AG20443 (cell line): ENCODE measurements at regions not wholly inside any gene's neighbourhood (a gene's known extent, or its start where the extent isn't known, plus 50 kb on each side); places are given as distances from the start of the nearest gene placed in this dataset.

Experiments
- DNase-seq: peaks from one replicate; pipeline ENCODE4 v3.0.0; 2012; ENCODE audit warnings: low spot score, mixed read lengths

DNA sequence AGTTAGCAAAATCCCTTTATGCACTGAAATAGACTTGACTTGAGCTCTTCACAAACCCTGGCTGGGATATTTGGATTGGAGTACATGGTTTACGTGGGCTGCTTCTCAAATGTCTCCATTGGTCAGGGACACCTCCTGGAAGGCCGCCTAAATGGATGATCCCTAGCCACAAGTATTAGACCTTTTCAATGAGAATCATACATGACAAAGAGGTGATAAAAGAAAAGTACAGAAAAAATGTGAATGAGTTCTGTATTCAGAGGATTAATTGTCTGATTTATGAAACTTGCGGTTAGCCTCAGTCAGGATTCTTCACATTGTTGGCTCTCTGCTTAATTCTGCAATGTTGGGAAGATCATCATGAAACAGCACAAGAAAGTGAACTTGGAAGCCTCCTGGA, 752.8 kb upstream of the ADAMTS16 start:
- DNase-seq, result no peak

DNA sequence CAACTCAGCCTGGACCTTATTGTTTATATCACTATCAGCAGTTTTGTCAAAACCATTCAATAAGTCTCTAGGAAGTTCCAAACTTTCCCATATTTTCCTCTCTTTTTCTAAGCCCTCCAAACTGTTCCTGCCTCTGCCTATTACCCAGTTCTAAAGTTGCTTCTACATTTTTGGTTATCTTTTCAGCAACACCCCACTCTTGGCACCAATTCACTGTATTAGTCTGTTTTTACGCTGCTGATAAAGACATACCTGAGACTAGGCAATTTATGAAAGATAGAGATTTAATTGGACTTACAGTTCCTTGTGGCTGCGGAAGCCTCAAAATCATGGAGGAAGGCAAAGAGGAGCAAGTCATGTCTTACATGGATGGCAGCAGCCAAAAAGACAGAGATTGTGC, 744.4 kb upstream of the ADAMTS16 start:
- DNase-seq, result no peak

DNA sequence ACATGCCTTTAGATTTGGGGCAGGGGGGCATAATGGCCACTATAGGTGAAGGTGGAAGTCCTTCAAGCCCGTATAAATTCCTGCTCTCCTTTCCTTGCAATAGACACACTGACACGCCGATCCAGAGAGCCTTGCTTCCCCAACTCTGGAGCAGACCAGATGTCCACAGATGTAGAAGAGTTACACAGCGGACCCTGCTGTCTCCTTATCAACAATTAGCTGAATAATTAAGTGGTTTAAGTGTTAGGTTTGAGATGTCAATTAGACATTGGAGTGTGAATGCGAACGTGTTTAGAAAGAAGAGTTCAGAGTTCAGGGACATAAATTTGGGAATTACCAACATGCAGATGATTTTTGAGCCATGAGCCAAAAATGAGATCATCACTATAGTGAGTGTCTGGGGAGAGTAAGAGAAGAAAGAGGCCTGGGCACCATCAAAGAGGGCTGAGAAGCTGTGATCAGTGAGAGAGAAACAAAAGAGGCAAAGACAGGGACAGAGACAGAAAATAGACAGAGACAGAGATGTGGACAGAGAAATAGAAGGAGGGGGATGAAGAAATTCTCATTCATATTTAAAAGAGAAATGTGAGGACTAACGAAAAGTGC, 734.4 kb upstream of the ADAMTS16 start:
- no peak for DNase-seq

DNA sequence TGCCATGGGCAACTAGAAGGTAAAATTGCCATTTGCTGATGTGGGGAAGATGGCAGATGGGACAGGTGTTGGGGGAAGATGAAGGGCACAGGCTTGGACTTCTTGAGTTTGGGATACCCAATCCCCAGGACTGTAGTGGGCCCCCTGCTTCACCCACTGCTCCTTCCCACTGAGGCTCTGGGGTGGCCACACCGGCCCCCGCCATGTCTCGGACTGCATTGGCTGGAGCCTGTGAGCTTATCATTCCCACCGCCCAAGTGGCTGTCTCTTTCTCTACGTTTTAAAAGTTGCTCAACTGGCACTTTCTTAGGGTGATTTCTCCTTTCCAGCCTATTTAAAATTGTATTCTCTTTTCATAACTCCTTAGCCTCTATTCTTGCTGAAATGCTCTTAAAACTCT, 730.0 kb upstream of the ADAMTS16 start:
- no peak for DNase-seq

DNA sequence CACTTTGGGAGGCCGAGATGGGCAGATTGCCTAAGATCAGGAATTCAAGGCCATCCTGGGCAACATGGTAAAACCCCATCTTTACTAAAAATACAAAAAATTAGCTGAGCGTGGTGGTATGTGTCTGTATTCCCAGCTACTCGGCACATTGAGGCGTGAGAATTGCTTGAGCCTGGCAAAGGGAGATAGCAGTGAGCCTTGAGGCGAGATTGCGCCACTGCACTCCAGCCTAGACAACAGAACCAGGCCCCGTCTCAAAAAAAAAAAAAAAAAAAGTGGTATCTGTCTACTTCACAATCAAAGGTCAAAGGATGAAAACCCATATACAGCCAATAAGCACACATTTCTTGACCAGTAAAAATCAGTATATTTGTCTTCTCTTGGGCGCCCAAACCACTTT, 728.5 kb upstream of the ADAMTS16 start:
- no peak for DNase-seq

DNA sequence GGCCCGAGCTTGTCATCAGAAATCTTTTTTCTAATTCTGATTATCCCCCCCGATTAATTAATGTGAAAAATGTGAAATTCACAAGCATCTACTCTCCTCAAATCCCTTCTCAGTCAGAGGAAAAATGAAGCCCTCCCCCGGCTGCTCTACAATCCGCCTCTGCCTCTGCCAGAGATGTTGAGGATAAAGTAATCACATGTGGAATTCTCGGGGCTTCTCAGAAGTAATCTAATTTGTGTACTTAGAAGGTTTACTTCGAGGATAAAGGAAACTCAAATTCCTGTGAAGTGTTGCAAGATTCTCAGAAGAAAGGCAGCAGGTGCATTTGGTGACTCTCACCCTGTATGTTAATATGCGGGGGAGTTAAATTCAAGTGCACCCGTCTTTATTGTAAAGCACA, 726.1 kb upstream of the ADAMTS16 start:
- DNase-seq, result no peak

DNA sequence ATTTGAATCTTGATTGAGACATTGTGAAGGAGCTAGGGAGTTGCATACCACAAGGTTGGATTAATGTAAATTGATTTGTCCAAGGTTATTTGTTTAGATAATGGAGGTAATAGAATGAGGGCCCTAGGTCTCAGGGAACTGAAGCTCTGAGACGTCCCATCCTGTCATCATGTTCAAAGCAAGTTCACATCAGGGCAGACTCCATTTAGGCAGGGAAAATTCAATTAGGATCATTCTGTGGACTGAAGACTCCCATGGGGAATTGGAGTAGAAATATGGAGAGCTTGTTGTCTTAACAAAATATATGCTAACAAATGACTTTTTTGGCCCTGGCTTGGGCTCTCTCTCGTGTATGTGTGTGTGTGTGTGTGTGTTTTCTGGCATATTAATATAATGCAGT, 722.0 kb upstream of the ADAMTS16 start:
- no peak for DNase-seq

DNA sequence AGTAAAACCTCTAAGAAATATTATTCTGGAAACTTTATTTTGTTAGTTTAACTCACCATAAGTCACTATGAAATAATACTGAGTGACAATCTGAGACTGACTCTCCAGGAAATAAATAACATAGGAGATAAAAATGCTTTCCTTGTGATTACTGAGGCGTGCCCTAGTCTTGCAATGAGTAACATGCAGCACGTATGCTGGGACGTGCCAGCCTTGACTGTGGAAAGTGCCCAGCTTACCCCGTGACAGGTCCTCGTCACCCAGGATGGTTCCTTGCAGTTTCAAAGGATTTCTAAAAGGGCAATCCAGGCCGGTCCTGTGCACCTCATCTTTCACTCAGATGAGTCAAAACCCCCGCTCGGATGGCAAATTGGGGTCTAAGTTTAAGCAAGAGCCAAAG, 720.8 kb upstream of the ADAMTS16 start:
- no peak for DNase-seq

DNA sequence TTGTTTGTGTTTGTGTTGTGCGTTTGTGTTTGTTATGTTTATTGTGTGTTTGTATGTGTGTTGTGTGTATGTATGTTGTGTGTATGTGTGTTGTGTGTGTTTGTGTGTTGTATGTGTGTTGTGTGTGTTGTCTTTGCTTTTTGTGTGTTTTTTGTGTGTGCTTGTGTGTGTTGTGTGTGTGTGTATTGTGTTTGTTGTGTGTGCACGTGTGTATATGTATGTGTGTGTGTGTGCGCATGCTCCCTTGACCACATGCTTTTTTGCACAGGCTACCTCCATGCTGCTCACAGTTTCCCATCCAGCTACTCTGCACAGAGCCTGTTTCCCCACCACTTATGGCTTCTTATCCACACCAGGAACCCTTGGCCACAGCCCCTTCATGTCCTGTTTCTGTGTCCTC, 720.0 kb upstream of the ADAMTS16 start:
- DNase-seq, result no peak

DNA sequence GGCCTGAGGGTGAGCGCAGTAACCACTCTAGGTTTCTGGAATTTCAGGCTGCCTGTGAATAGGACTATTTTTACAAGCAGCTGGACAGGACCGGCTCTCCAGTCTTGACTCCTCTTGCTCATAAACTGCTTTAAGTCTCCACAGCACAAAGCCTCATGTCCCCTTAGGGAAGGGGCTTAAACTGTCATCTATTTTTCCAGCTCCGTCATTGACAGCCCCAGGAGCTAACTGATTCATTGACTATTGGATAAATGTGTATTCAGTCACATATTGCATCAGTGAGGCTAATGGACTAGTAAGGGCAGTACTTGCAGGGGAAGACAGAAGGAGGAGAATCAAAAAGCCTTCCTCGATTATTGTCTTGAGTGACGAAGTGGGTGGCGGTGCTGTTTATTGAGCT, 719.4 kb upstream of the ADAMTS16 start:
- no peak for DNase-seq

DNA sequence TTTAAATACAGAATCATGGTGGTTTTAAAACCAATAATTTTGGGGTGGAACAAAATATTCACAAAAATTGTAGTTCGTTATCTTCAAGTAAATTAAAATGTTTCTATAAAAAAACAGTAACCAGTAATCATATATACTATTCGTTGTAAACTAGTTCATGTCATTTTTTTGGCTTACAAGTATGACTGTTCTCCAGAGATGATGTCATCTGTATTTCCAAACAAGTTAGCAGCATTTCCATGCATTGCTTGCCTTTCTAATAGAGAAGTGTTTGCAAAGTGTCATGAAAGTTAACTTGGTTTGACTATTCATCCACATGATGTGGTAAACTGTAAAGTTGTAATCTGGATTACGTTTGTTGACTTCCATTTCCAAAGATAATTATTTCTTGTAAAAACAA, 717.9 kb upstream of the ADAMTS16 start:
- no peak for DNase-seq

DNA sequence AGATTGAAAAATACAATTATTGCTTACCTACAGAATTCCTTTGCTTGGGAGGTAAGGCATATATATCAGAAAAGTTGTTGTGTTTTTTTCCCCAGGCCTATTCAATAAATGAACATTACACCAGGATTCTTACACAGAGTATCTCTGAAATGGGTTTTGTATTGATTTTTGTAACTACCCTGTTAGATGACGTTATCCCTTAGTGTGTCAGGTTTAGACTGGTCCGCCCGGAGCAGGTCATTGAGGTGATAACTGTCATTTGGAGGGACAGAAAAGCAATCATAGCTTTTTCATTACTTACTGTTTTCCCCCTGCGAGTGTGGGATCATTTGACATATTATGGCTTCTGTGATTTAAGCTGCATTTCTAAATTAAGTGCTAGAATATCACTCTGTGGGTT, 715.2 kb upstream of the ADAMTS16 start:
- DNase-seq, result no peak

DNA sequence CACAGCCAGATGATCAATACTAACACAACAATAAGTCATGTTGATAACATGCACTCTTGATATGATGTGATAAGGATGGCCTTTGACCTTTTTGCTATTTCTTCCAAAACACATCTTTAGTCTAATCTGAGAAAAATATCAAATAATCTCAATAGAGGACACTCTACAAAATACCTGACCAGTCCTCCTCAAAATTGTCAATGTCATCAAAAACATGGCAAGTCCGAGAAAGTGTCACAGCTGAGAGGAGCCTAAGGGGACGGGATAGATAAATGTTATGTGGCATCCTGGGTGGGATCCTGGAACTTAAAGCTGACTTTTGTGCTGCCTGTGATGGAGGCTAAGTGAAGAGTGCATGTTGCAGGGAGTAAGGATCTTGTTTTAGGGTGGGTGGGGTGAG, 699.6 kb upstream of the ADAMTS16 start:
- no peak for DNase-seq

DNA sequence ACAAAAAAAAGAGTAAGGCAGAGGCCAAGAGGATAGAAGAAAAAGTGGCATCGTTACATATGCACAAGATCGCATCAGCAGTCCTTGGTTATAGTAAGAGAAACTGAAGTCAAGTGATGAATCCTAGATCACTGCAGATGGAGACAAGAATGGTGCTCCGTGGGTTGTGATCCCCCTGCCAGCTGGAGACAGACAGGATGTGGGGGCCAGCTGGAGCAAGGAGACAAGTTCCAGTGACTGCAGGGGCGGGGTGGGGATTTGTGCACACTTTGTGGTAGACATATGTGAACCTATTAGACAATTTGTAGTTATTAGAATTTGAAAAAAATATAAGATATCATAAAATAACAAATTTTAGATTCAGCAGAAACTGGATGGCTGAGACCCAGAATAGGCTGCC, 697.9 kb upstream of the ADAMTS16 start:
- DNase-seq, result no peak

DNA sequence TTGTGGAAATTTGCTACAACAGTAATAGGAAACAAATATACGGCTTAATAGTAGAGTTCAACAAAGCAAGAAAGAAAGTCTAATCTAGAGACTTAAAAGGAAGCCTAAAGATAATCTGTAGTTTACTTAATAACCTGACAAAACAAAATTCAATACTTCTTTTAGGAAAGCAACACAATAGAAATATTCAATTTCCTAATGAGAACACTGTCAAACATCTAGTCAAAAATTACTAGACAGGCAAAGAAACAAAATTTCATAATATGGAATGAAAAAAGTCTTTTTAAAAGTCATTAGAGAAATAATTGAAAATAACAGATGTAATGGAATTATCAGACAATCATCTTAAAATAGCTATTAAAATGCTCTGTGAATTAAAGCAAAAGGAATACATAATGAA, 692.5 kb upstream of the ADAMTS16 start:
- no peak for DNase-seq

DNA sequence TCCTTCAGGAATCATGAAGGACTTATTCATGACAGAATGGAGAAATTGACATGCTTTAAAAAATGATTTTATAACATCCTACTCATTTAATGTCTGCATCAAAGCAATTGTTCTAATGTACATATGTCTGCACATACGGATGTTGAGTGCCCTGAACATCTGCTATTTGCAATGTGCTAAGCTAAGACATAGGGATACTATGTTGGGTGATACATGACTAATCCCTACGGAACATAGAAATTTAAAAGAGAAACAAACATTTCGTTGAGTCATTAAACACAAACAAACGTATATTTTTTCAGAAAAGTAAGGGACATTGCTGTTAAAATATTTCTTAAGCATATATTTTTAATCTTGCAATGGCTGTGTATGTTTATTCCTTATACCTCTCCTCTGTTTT, 686.5 kb upstream of the ADAMTS16 start:
- no peak for DNase-seq

DNA sequence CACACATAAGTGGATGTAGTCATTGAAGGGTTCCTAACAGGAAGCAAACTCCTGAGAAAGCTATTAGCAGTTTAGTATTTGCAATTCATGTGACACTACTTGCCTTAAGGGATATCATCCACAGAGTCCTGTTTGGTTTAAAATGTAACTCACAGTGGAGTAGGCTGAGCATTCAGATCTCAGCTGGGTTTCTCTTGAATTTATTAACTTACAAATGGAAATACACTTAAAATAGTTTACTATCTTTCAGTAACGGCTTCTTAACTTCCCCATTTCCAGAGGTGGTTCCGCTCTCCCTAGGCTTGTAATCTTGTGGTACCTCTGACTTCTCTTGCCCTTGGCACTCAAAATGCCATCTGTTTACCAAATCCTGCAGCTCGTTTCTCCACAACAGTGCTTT, 660.7 kb upstream of the ADAMTS16 start:
- no peak for DNase-seq

DNA sequence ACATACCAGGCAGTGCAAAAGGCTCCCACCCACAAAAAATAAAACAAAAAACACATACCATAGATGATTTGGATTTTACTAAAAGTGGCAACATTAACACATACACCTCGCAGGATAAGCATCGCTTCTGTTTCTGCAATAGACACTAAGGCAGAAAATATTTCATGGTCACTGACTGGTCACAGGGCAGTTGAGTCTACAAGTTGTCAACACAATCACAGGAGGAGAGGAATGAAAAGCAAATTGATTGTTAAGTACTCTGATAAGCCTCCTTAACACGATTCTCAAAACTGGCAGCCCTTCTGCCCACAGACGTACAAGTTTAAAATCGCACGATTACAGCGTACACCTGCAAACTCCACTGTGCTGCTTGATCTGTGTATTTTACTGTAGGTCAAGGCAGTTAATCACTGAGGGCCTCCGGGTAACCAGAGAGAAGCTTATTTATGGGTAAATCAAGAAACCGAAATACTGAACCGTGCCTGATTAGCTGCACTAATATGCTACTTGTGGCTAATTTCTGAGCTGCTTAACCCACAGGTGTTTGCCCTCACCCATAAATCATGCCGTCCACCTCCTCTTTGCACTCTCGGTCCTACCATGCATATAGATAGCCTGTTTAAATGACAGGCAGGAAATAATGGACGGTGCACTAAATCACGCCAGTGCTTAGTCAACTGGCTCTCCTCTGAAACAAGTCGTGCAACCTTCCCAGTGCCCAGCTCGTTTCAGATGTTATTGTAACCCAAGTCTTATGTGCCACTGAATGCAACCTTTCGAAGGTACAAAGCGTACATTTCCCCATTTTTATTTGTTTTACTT, 659.4 kb upstream of the ADAMTS16 start:
- DNase-seq, result no peak

DNA sequence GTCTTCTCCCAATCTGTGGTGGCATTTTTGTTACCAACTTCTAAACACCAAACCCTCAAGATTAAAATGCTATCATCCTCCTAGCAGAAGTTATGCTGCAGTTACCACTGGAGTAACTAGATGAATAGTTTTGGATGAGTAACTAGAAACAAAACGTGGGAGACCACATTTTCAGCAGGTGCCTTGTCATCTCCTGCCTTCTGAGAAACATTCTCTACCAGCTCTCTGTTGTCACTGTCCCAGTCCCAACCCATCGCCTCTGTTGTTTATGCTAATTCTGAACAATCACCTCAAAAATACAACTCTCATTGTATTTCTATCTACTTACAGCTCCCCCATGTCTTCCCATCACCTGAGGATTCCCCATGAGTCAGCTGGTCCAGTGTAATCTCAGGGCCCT, 652.5 kb upstream of the ADAMTS16 start:
- no peak for DNase-seq

DNA sequence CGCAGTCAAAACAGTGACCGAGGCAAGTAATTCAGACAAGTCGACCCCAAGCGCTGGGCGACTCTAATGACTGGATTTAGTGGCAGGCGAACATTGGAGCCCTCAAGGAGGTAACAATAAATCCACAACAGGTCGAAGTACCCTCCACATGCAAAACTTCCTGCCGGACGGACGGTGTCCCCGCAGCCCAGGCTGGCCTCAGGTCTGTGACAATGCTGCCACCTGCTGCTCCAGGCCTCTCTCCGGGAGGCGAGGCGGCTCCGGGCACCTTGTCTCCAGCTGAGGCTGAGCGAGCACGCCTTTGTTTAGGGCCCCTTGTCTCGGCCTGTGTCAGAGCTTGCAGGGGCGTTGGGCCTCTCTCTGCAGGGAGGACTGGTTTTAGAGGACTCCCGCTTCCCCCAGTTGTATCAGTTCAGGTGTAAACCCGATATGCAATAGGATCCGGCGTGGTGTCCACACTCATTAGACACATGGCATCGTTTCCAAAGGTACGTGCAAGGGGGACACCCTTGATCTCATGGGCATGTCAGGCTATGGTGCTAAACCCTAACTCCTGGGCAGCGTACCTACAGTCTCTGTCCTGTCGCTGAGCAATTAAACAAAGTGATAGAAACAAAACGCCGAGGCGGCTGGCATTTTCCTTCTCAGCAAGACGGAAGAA, 628.0 kb upstream of the ADAMTS16 start:
- peak; percentile 50 for DNase-seq

DNA sequence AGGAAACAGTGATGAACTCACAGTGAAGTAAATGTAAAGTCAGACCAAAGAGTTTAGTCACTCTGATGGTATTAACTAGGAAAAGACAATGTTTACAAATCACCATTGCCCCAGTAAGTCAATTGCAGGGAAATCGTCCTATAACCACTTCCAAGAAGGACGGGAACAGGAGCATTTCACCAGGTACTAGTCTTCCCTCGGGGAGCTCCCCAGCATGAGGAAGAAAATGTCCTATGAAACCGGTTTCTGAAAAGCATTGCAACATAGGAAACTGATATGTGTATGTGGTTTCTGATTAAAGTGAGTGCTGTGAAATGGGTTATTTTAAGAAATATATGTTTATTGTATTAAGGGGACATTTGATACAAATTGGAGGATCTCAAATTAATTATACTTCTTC, 626.7 kb upstream of the ADAMTS16 start:
- DNase-seq, result no peak

DNA sequence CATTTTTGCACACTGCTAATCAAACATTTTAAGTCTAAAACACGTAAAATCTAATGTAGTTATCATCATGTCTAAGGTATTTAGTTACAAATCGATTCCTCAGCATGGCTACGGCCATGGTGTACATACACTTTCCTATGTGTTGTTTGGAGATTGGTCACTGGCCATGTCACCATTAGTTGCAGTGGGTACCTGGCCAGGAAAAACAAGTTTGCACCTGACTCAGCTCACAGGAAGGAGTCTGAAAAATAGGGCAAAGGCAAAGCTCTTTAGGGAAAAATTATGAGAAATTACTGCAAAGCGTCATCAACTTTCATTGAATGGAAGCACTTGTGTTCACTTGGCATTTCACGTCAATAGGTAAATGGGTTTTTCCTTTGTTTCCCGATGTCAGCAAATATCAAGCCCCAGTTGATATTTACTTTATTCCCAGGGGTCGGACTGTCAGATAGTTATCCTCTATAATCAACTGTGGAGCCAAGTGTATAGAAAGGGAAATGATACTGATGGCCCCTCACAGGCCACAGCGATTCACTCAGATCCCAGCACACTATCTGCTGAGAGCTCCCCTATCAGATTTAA, 626.0 kb upstream of the ADAMTS16 start:
- no peak for DNase-seq
